Fibroblast of mammary gland (primary cell): ENCODE measurements at regions not wholly inside any gene's neighbourhood (a gene's known extent, or its start where the extent isn't known, plus 50 kb on each side); places are given as distances from the start of the nearest gene placed in this dataset.

ENCODE experiments used
- DNase-seq: peaks from one replicate; pipeline ENCODE4 v3.0.0-alpha.2; 2010; ENCODE audit warnings: low read depth
- H3K4me3 ChIP-seq: 2 replicates; pipeline ENCODE4 v1.5.1; 2011; ENCODE audit warnings: low read depth, mild to moderate bottlenecking, low read length, moderate library complexity; ENCODE audit not compliant: control insufficient read depth
- TF ChIP-seq, protein P1 (sequence below): conservative IDR thresholded peaks from 2 replicates; pipeline ENCODE4 v1.5.1; 2011; ENCODE audit warnings: low read depth, low read length, inconsistent platforms; ENCODE audit not compliant: control insufficient read depth, insufficient read depth

DNA sequence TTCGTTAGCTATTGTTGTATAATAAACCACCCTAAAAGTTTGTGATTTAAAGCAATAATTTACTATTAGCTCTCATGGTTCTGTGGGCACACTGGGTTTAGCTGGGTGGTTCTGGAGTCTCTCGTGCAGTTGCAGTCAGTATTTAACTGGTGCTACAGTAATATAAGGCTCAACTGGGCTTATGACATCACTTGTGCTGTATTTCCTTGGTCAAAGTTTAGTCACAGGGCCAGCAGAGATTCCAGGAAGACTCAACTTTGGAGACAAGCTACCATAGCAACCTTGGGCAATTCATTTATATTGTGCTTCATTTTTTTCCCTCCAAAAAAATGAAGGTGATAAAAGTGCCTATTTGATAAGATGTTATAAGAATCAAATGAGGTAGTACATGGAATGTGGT is 204.2 kb upstream of the GUCY1A2 start:
- TF ChIP-seq, protein P1, sequence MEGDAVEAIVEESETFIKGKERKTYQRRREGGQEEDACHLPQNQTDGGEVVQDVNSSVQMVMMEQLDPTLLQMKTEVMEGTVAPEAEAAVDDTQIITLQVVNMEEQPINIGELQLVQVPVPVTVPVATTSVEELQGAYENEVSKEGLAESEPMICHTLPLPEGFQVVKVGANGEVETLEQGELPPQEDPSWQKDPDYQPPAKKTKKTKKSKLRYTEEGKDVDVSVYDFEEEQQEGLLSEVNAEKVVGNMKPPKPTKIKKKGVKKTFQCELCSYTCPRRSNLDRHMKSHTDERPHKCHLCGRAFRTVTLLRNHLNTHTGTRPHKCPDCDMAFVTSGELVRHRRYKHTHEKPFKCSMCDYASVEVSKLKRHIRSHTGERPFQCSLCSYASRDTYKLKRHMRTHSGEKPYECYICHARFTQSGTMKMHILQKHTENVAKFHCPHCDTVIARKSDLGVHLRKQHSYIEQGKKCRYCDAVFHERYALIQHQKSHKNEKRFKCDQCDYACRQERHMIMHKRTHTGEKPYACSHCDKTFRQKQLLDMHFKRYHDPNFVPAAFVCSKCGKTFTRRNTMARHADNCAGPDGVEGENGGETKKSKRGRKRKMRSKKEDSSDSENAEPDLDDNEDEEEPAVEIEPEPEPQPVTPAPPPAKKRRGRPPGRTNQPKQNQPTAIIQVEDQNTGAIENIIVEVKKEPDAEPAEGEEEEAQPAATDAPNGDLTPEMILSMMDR: no peak

DNA sequence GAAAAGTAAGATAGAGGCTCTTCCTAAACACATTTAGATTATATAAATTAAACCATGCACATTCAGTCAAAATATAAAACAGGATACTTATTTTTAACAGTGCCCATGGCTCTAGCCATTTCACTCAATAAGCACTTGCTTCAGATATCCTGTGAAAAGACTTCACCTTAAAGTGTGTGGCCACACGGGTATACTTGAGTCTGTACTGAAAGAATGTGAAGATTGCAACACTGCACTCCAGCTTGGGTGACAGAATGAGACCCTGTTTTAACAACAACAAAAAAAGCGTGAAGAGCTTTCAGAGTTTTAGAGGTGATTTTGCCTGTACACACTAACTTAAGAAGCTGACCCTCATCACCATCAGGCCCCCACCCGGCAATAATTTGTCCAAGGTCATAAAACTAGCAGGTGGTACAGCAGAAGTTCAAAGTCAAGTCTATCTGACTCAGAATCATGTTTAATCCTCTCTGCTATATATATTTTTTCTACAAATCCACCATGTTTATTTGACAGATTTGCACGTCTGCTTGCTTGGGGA is 203.5 kb upstream of the GUCY1A2 start:
- TF ChIP-seq, protein P1: no peak
- no peak overlapping the region for H3K4me3 ChIP-seq
- DNase-seq: no peak

More for the DNA sequence above, 204.2 kb upstream of the GUCY1A2 start:
- no peak for DNase-seq
- H3K4me3 ChIP-seq: no peak overlapping the region

DNA sequence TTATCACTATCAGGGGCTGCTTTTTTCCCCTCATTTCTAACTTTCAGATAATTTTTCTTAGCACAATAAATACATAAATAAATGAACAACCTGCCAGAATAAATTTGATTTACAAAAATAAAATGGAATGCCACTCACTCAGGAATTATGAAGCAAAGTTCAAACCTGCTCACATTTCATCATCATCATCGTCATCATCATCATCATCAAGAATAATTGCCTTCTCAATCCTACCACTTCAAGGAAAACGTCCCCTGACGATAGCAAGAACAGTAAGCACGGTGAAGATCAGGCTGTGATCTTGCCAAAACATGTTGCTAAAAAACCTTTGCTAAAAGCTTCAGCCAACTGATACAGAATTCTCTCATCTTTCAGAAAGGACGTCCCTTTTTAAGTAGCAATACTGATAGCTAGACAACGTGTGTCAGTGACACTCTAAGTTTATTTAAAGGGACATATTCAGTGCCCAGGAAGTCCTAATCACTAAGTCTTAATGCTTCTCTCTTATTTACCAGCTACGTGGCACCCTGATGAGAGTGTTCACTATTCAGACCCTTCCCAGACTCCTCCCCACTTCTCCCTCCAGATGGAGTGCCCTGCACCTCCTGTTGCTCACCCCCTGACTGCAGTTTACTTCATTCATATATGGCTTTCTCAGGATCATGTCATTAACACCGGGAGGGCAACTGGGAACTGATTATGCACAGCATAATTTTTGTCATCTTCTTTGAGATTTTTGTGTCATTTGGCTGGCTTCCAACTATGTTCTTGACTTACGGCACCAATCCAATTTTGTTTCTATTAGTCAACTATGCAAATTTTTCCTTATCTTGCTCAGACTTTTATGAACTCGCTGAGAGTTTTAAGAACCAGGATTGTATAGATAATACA is 200.1 kb upstream of the GUCY1A2 start:
- no peak for DNase-seq
- no peak overlapping the region for H3K4me3 ChIP-seq
- TF ChIP-seq, protein P1: no peak

DNA sequence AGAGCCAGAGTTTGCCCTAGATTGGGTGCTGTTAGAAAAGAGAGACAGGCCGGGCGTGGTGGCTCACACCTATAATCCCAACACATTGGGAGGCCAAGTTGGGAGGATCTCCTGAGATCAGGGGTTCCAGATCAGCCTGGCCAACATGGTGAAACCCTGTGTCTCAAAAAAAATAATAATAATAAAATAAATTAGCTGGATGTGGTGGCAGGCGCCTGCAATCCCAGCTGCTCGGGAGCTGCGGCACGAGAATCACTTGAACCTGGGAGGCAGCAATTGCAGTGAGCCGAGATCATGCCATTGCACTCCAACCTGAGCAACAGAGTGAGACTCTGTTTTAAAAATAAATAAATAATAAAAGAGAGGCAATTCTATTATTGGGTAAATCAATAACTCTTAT is 199.2 kb upstream of the GUCY1A2 start:
- TF ChIP-seq, protein P1: no peak
- no peak for DNase-seq
- no peak overlapping the region for H3K4me3 ChIP-seq

DNA sequence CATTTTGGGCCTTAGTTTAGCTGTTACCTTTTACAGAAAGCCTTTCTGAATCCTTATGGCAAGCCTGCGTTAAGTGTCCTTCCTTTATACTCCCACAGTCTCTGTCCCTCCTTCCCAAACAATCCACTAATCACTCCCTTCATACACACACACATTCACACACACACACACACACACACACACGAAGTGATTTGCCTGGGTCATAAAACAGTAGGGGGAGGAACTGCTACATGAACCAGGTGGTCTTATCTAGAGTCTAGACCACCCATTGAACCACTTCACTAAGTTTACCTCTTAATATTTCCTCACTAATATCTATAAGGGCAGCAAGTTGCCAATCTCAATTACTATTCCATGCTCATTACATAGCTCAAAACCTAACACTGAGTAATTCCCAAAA is 196.7 kb upstream of the GUCY1A2 start:
- no peak for DNase-seq
- TF ChIP-seq, protein P1: no peak
- no peak overlapping the region for H3K4me3 ChIP-seq

DNA sequence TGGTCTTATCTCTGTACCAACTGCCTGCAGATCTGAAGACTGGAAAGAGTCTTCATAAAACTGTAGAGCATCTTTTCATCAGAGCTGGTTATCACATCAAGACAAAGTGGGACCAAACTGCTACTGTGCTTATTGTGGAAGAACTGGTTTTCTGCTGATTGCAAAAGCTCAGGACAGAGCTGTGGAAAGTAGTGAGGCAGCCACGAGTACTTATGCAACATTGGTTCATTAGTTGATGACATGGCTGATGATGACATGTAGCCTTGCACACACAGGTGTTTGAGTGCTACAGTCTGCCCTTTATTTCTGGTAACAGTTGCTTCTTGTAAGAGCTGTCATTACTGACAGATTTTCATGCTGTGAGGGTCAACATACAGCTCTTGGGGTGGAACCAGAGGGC is 185.4 kb upstream of the GUCY1A2 start:
- TF ChIP-seq, protein P1: no peak
- H3K4me3 ChIP-seq: no peak overlapping the region
- DNase-seq: no peak
